Sigmoid colon (tissue), 6 donors: ENCODE measurements at regions not wholly inside any gene's neighbourhood (a gene's known extent, or its start where the extent isn't known, plus 50 kb on each side); places are given as distances from the start of the nearest gene placed in this dataset.

ENCODE experiments used
- DNase-seq: peaks from one replicate; pipeline ENCODE4 v3.0.0-alpha.2; 2019
- H3K27ac ChIP-seq, 4 donors: fragments of 200-600 bp; sonication (generic); one replicate each; pipeline ENCODE4 v1.5.1; 2016 to 2019; ENCODE audit warnings: mild to moderate bottlenecking in 1 of 4
- H3K27me3 ChIP-seq, 3 donors: fragments of 200-600 bp; sonication (generic); one replicate each; pipeline ENCODE4 v1.5.1; 2019; ENCODE audit warnings: mild to moderate bottlenecking in 1 of 3
- H3K36me3 ChIP-seq, 4 donors: fragments of 200-600 bp; sonication (generic); one replicate each; pipeline ENCODE4 v1.5.1; 2016 to 2019
- H3K4me1 ChIP-seq, 4 donors: fragments of 200-600 bp; sonication (generic); one replicate each; pipeline ENCODE4 v1.5.1; 2017 to 2019
- H3K4me3 ChIP-seq, 4 donors: fragments of 200-600 bp; sonication (generic); one replicate each; pipeline ENCODE4 v1.5.1; 2017 to 2019; ENCODE audit warnings: mild to moderate bottlenecking in 2 of 4, moderate library complexity in 1 of 4
- H3K9me3 ChIP-seq, 4 donors: fragments of 200-600 bp in 3 of 4; sonication (generic) in 3 of 4; one replicate each; pipeline versions ENCODE4 v1.5.1 to v1.6.1; 2013 to 2019
- EP300 ChIP-seq, 4 donors: sonication (generic); formaldehyde crosslinking; IDR thresholded peaks; one replicate each; pipeline ENCODE4 v1.6.1; 2017; ENCODE audit warnings: antibody characterized with exemption in 4 of 4
- POLR2A ChIP-seq, 2 donors: fragments of 450-650 bp; IDR thresholded peaks; one replicate each; pipeline ENCODE4 v1.6.1; 2016; ENCODE audit warnings: antibody characterized with exemption in 2 of 2, mild to moderate bottlenecking in 2 of 2, moderate library complexity in 2 of 2
- POLR2AphosphoS5 ChIP-seq, 4 donors: sonication (generic); formaldehyde crosslinking; IDR thresholded peaks; one replicate each; pipeline ENCODE4 v1.6.1; 2017; ENCODE audit warnings: antibody characterized with exemption in 4 of 4
- WGBS, 2 donors: extraction: QIAGEN DNeasy Blood & Tissue Kit; methylation state at CpG; one replicate each; pipeline ENCODE4 v1.1.7; 2013; 5-methylcytosine and 5-hydroxymethylcytosine counted together
- intact Hi-C: fragments of 100-400 bp; cut with DNase I; formaldehyde crosslinking; loops from one replicate; pipeline ENCODE4 v1.15.1; 2023
- TF ChIP-seq, protein P1 (sequence below), 4 experiments: fragments of 450-650 bp in 3 of 4; fragments of 200-600 bp in 1 of 4; IDR thresholded peaks; one replicate each; pipeline ENCODE4 v1.5.1; 2016 to 2019; ENCODE audit warnings: antibody characterized with exemption in 4 of 4, mild to moderate bottlenecking in 3 of 4, moderate library complexity in 2 of 4
- donor health status: healthy with polysubstance abuse.
- donor health status: healthy.

DNA sequence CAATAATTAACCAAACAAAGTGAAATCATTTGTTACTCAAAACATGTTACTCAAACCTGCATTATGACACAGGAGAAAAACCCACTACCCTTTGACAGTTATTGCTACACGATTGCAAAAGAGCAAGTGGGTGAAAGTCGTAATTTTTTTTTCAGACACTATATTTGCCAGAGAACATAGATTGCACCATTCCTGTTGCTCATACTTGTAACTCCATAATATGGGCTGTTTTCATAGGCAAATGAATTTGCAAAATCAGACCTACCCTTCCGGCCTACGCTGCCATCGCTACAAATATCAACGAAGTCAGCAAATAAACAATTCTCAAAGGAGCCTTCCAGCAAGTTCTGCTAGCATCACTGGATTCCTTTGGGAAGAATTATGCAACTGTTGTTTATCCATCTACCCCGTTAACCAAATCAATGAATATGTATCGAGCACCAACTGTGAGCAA lies 396.5 kb downstream of the IRS2 start:
- whole genome bisulfite sequencing, 2 donors: 83 to 86% methylated on average over 8 of the region's 8 CpGs

DNA sequence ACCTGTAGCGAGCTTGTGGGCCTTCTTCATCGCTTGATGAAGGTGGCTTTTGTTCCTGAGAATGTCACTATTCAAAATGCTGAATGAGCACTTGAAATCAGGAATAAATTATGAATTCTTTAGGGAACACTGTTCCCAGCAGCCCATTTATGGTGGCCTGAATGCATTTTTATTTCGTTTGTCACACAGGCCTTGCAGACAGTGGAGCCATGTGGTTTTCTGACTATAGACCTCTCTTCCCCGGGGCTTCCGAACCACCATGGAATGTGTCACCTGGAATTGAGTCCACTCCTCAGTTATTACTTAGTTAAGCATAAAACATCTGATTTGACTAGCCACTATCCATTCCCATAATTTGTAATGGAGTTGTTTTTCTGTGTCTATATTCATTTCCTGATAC lies 396.9 kb downstream of the IRS2 start:
- no peaks in the 10 kb centered on the region for H3K9me3 ChIP-seq
- H3K4me3 ChIP-seq: no peak overlapping the region
- DNase-seq: no peak
- intact Hi-C loops: no loop called here
- H3K27ac ChIP-seq: no peak overlapping the region
- no peaks in the 10 kb centered on the region for H3K36me3 ChIP-seq
- no peaks in the 10 kb centered on the region for H3K4me1 ChIP-seq
- WGBS, 2 donors: 86 to 88% methylated on average over 5 of the region's 5 CpGs
- TF ChIP-seq POLR2A (IDR thresholded peaks at IDR 0.05): no peak
- no peak for TF ChIP-seq POLR2AphosphoS5 (IDR thresholded peaks at IDR 0.05)
- no peak for TF ChIP-seq EP300 (IDR thresholded peaks at IDR 0.05)
- TF ChIP-seq, protein P1, sequence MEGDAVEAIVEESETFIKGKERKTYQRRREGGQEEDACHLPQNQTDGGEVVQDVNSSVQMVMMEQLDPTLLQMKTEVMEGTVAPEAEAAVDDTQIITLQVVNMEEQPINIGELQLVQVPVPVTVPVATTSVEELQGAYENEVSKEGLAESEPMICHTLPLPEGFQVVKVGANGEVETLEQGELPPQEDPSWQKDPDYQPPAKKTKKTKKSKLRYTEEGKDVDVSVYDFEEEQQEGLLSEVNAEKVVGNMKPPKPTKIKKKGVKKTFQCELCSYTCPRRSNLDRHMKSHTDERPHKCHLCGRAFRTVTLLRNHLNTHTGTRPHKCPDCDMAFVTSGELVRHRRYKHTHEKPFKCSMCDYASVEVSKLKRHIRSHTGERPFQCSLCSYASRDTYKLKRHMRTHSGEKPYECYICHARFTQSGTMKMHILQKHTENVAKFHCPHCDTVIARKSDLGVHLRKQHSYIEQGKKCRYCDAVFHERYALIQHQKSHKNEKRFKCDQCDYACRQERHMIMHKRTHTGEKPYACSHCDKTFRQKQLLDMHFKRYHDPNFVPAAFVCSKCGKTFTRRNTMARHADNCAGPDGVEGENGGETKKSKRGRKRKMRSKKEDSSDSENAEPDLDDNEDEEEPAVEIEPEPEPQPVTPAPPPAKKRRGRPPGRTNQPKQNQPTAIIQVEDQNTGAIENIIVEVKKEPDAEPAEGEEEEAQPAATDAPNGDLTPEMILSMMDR (IDR thresholded peaks at IDR 0.05): no peak
- no peaks in the 10 kb centered on the region for H3K27me3 ChIP-seq

More for the DNA sequence above, 396.5 kb downstream of the IRS2 start:
- TF ChIP-seq, protein P1 (IDR thresholded peaks at IDR 0.05): no peak
- TF ChIP-seq EP300 (IDR thresholded peaks at IDR 0.05) (no peak), POLR2AphosphoS5 (IDR thresholded peaks at IDR 0.05) (no peak), POLR2A (IDR thresholded peaks at IDR 0.05) (no peak)
- DNase-seq: no peak
- Histone ChIP-seq H3K4me3 (no peak overlapping the region), H3K27ac (no peak overlapping the region), H3K9me3 (no peaks in the 10 kb centered on the region), H3K27me3 (no peaks in the 10 kb centered on the region), H3K36me3 (no peaks in the 10 kb centered on the region), H3K4me1 (no peaks in the 10 kb centered on the region)
- intact Hi-C loops: no loop called here

DNA sequence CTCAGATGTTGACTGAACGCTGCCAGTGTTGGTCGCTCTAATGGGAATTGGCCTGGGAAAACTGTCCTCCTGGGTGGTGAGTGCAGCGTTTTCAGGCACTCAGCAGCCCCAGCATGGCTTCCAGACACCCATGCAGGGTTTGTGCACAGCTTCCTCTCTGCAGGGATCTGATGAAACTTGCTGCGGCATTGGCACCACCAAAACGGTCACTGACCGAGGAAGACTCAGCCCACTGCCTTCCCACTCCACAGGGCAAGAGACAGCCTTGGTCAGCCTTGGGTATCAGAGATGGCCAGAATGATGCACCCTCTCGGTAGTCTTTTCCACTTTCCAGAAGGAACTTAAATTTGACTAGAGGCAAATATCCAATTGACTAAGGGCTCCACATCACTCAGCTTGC lies 398.9 kb downstream of the IRS2 start:
- DNase-seq: no peak

DNA sequence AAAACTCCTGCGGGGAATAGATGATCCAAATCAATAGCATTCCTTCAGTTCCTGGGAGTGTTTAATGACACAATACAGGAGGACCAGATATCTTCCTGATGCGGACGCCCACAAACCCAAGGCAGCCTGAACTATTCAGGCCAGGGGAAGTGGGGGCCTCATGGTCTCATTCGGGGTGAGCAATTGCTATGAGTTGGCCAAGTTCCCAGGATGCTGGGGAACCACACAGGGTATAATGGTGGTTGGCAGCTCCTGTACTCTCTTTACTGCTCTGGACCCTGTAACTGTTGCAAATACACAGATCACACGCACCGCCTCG lies 401.2 kb downstream of the IRS2 start:
- H3K4me3 ChIP-seq: no peak overlapping the region
- no peaks in the 10 kb centered on the region for H3K36me3 ChIP-seq
- no peaks in the 10 kb centered on the region for H3K9me3 ChIP-seq
- no peaks in the 10 kb centered on the region for H3K4me1 ChIP-seq
- no peaks in the 10 kb centered on the region for H3K27me3 ChIP-seq
- 80 to 81% methylated on average over 7 of the region's 7 CpGs for WGBS, 2 donors
- intact Hi-C loops: no loop called here
- TF ChIP-seq EP300 (IDR thresholded peaks at IDR 0.05): no peak
- TF ChIP-seq POLR2A (IDR thresholded peaks at IDR 0.05): no peak
- TF ChIP-seq, protein P1 (IDR thresholded peaks at IDR 0.05): no peak
- no peak for TF ChIP-seq POLR2AphosphoS5 (IDR thresholded peaks at IDR 0.05)
- H3K27ac ChIP-seq: no peak overlapping the region
- no peak for DNase-seq

More for the DNA sequence above, 398.9 kb downstream of the IRS2 start:
- Histone ChIP-seq H3K27me3 (no peaks in the 10 kb centered on the region), H3K36me3 (no peaks in the 10 kb centered on the region), H3K4me1 (no peaks in the 10 kb centered on the region), H3K9me3 (no peaks in the 10 kb centered on the region), H3K27ac (no peak overlapping the region), H3K4me3 (no peak overlapping the region)
- 81 to 84% methylated on average over 7 of the region's 7 CpGs for WGBS, 2 donors
- TF ChIP-seq EP300 (IDR thresholded peaks at IDR 0.05) (no peak), POLR2A (IDR thresholded peaks at IDR 0.05) (no peak), POLR2AphosphoS5 (IDR thresholded peaks at IDR 0.05) (no peak)
- TF ChIP-seq, protein P1 (IDR thresholded peaks at IDR 0.05): no peak
- intact Hi-C loops: no loop called here

DNA sequence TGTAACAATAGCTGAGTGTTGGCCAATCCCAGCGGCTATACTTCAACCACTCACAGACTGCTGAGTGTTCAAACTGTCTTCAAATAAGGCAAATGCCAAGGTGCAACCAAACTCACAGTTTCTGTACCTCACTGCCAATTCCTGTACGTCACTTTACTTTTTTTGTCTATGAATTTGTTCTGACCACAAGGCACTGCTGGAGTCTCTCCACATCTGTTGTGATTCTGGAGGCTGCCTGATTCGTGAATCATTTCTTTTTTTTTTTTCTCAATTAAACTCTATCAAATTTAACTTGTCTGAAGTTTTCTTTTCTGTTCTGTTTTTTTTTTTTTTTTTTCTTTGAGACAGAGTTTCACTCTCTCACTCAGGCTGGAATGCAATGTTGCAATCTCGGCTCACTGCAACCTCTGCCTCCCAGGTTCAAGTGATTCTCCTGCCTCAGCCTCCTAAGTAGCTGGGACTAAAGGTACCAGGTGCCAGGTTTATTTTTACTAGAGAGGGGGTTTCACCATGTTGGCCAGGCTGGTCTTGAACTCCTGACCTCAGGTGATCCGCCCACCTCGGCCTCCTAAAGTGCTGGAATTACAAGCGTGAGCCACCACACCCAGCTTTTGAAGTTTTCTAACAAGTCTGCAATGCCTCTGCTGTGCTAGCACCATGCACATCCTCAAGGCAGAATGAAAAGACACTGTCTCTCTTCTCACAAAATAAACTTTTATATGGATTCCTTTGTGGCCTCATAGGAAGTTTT lies 401.7 kb downstream of the IRS2 start:
- no peaks in the 10 kb centered on the region for H3K4me1 ChIP-seq
- WGBS, 2 donors: 54 to 72% methylated on average over 7 of the region's 7 CpGs
- H3K27me3 ChIP-seq: no peaks in the 10 kb centered on the region
- no peak for DNase-seq
- TF ChIP-seq, protein P1 (IDR thresholded peaks at IDR 0.05): no peak
- no peaks in the 10 kb centered on the region for H3K36me3 ChIP-seq
- no peaks in the 10 kb centered on the region for H3K9me3 ChIP-seq
- intact Hi-C loops: no loop called here
- no peak overlapping the region for H3K27ac ChIP-seq
- H3K4me3 ChIP-seq: no peak overlapping the region
